ENCODE measurements at regions not wholly inside any gene's neighbourhood (a gene's known extent, or its start where the extent isn't known, plus 50 kb on each side); places are given as distances from the start of the nearest gene placed in this dataset.

- TF ChIP-seq EZH2phosphoT487 (IDR thresholded peaks at IDR 0.05; ENCODE audit: low read length): no peak
- H4K20me1 ChIP-seq (ENCODE audit: insufficient read depth, low read length): no peaks in the 10 kb centered on the region
- no peaks in the 10 kb centered on the region; the same call in 1 of the 2 replicates for H3K9me3 ChIP-seq (replicated peaks; ENCODE audit: insufficient read depth, low read length)
- H3F3A ChIP-seq (ENCODE audit: insufficient read depth, low read length): no peaks in the 10 kb centered on the region
- H2AFZ ChIP-seq (ENCODE audit: low read length): no peak overlapping the region
- H3K4me1 ChIP-seq (ENCODE audit: low read length): no peaks in the 10 kb centered on the region
- no peak overlapping the region for H3K4me3 ChIP-seq (ENCODE audit: low read length)
- no peaks in the 10 kb centered on the region for H3K9me2 ChIP-seq (replicated peaks; ENCODE audit: insufficient read depth, low read length)
- H3K9ac ChIP-seq (ENCODE audit: low read length): no peak overlapping the region
- no peak overlapping the region for H3K27ac ChIP-seq (ENCODE audit: low read length)
- DNase-seq: no peak
- H3K79me2 ChIP-seq (ENCODE audit: low read length): no peaks in the 10 kb centered on the region
- H3K27me3 ChIP-seq (replicated peaks; ENCODE audit: insufficient read depth, low read length): no peaks in the 10 kb centered on the region
- H3K4me2 ChIP-seq (ENCODE audit: low read depth, low read length): no peak overlapping the region
- no peaks in the 10 kb centered on the region for H3K36me3 ChIP-seq (replicated peaks; ENCODE audit: insufficient read depth, low read length)
Observed at GRCh38 chr17:14701886-14702285, 401.0 kb downstream of the HS3ST3B1 start.

GRCh38 chr17:14699574-14700185, 398.8 kb downstream of the HS3ST3B1 start:
- no peaks in the 10 kb centered on the region for H3K36me3 ChIP-seq (replicated peaks; ENCODE audit: insufficient read depth, low read length)
- no peaks in the 10 kb centered on the region for H3K27me3 ChIP-seq (replicated peaks; ENCODE audit: insufficient read depth, low read length)
- no peaks in the 10 kb centered on the region; the same call in 1 of the 2 replicates for H3K9me3 ChIP-seq (replicated peaks; ENCODE audit: insufficient read depth, low read length)
- H4K20me1 ChIP-seq (ENCODE audit: insufficient read depth, low read length): no peaks in the 10 kb centered on the region
- H3K4me1 ChIP-seq (ENCODE audit: low read length): no peaks in the 10 kb centered on the region
- no peak for DNase-seq
- no peak overlapping the region for H3K9ac ChIP-seq (ENCODE audit: low read length)
- H3K9me2 ChIP-seq (replicated peaks; ENCODE audit: insufficient read depth, low read length): no peaks in the 10 kb centered on the region
- H3K4me3 ChIP-seq (ENCODE audit: low read length): no peak overlapping the region
- H3F3A ChIP-seq (ENCODE audit: insufficient read depth, low read length): no peaks in the 10 kb centered on the region
- H3K27ac ChIP-seq (ENCODE audit: low read length): no peak overlapping the region
- no peak for TF ChIP-seq EZH2phosphoT487 (IDR thresholded peaks at IDR 0.05; ENCODE audit: low read length)
- no peak for TF ChIP-seq CTCF (IDR thresholded peaks at IDR 0.05; ENCODE audit: low read length)
- TF ChIP-seq EZH2 (optimal IDR thresholded peaks at IDR 0.05; ENCODE audit: low read depth, low read length): no peak
- H3K4me2 ChIP-seq (ENCODE audit: low read depth, low read length): no peak overlapping the region
- no peak overlapping the region for H2AFZ ChIP-seq (ENCODE audit: low read length)
- H3K79me2 ChIP-seq (ENCODE audit: low read length): no peaks in the 10 kb centered on the region

GRCh38 chr17:14693382-14693781, 392.5 kb downstream of the HS3ST3B1 start:
- Histone ChIP-seq H3K27me3 (replicated peaks; ENCODE audit: insufficient read depth, low read length) (no peaks in the 10 kb centered on the region), H3F3A (ENCODE audit: insufficient read depth, low read length) (no peaks in the 10 kb centered on the region), H3K4me1 (ENCODE audit: low read length) (no peaks in the 10 kb centered on the region), H3K9ac (ENCODE audit: low read length) (no peak overlapping the region), H3K4me2 (ENCODE audit: low read depth, low read length) (no peak overlapping the region), H3K9me3 (replicated peaks; ENCODE audit: insufficient read depth, low read length) (no peaks in the 10 kb centered on the region), H3K79me2 (ENCODE audit: low read length) (no peaks in the 10 kb centered on the region), H4K20me1 (ENCODE audit: insufficient read depth, low read length) (no peaks in the 10 kb centered on the region), H3K36me3 (replicated peaks; ENCODE audit: insufficient read depth, low read length) (no peaks in the 10 kb centered on the region), H2AFZ (ENCODE audit: low read length) (no peak overlapping the region), H3K4me3 (ENCODE audit: low read length) (no peak overlapping the region), H3K27ac (ENCODE audit: low read length) (no peak overlapping the region), H3K9me2 (replicated peaks; ENCODE audit: insufficient read depth, low read length) (no peaks in the 10 kb centered on the region)
- no peak for DNase-seq
- no peak for TF ChIP-seq EZH2 (optimal IDR thresholded peaks at IDR 0.05; ENCODE audit: low read depth, low read length)
- no peak for TF ChIP-seq EZH2phosphoT487 (IDR thresholded peaks at IDR 0.05; ENCODE audit: low read length)
- no peak for TF ChIP-seq CTCF (IDR thresholded peaks at IDR 0.05; ENCODE audit: low read length)

- Histone ChIP-seq H3K27me3 (replicated peaks; ENCODE audit: insufficient read depth, low read length) (no peaks in the 10 kb centered on the region), H3K4me1 (ENCODE audit: low read length) (no peaks in the 10 kb centered on the region), H3K27ac (ENCODE audit: low read length) (no peak overlapping the region), H3K79me2 (ENCODE audit: low read length) (no peaks in the 10 kb centered on the region), H2AFZ (ENCODE audit: low read length) (no peak overlapping the region), H3K9me2 (replicated peaks; ENCODE audit: insufficient read depth, low read length) (no peaks in the 10 kb centered on the region), H3K4me3 (ENCODE audit: low read length) (no peak overlapping the region), H4K20me1 (ENCODE audit: insufficient read depth, low read length) (no peaks in the 10 kb centered on the region), H3K4me2 (ENCODE audit: low read depth, low read length) (no peak overlapping the region), H3F3A (ENCODE audit: insufficient read depth, low read length) (no peaks in the 10 kb centered on the region), H3K9ac (ENCODE audit: low read length) (no peak overlapping the region), H3K36me3 (replicated peaks; ENCODE audit: insufficient read depth, low read length) (no peaks in the 10 kb centered on the region), H3K9me3 (replicated peaks; ENCODE audit: insufficient read depth, low read length) (no peaks in the 10 kb centered on the region)
- DNase-seq: no peak
- no peak for TF ChIP-seq CTCF (IDR thresholded peaks at IDR 0.05; ENCODE audit: low read length)
- no peak for TF ChIP-seq EZH2 (optimal IDR thresholded peaks at IDR 0.05; ENCODE audit: low read depth, low read length)
- TF ChIP-seq EZH2phosphoT487 (IDR thresholded peaks at IDR 0.05; ENCODE audit: low read length): no peak
Observed at GRCh38 chr17:14690704-14691103, 389.8 kb downstream of the HS3ST3B1 start.
